Retinal pigment epithelial cell (primary cell): ENCODE measurements at regions not wholly inside any gene's neighbourhood (a gene's known extent, or its start where the extent isn't known, plus 50 kb on each side); places are given as distances from the start of the nearest gene placed in this dataset.

Experiments used
- DNase-seq: peaks from one replicate; pipeline ENCODE4 v3.0.0-alpha.2; 2010; ENCODE audit warnings: low read depth
- H3K4me3 ChIP-seq: 2 replicates; pipeline ENCODE4 v1.5.1; 2011; ENCODE audit warnings: mild to moderate bottlenecking, low read length, control low read depth, moderate library complexity
- TF ChIP-seq, protein P1 (sequence below): conservative IDR thresholded peaks from 2 replicates; pipeline ENCODE4 v1.5.1; 2011; ENCODE audit warnings: low read depth, low read length, control low read depth, inconsistent platforms

DNA sequence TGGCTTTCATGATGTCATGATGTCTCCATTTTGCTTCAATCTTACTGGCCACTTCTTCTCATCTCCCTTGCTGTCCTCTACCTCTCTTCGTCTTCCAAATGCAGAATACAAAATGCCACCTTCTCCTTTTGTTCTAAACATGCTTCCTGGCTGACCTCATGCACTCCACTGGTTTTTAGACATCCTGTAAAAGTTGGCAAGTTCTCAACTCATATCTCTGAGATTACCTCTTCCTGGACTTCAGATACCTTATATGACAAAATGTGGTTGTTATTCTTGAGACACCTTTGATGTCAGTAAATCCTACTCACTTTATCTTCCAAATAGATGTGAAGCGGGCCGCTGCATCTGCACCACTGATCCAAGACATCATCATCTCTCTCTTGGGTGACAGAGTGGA lies 212.7 kb upstream of the FOXA2 start:
- no peak for DNase-seq
- H3K4me3 ChIP-seq = no peak overlapping the region
- TF ChIP-seq, protein P1, sequence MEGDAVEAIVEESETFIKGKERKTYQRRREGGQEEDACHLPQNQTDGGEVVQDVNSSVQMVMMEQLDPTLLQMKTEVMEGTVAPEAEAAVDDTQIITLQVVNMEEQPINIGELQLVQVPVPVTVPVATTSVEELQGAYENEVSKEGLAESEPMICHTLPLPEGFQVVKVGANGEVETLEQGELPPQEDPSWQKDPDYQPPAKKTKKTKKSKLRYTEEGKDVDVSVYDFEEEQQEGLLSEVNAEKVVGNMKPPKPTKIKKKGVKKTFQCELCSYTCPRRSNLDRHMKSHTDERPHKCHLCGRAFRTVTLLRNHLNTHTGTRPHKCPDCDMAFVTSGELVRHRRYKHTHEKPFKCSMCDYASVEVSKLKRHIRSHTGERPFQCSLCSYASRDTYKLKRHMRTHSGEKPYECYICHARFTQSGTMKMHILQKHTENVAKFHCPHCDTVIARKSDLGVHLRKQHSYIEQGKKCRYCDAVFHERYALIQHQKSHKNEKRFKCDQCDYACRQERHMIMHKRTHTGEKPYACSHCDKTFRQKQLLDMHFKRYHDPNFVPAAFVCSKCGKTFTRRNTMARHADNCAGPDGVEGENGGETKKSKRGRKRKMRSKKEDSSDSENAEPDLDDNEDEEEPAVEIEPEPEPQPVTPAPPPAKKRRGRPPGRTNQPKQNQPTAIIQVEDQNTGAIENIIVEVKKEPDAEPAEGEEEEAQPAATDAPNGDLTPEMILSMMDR = no peak

DNA sequence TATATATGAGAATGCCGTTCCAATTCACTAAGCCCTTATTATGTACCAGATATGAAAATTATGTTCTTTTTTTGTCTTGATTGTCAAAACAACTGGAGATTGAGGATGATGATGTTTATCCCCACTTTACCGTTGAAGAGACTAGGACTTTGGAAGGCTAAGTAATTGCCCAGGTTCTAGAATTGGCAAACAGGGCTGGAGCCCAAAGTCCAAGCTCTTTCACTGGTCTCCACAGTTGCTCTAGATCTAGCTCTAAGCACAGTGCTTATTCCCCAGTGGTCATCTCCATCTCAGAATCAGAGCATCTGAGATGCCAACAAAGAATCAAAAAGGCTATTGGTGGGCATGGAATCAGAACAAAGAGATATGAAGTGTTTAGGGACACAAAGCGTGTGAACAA lies 215.3 kb upstream of the FOXA2 start:
- no peak overlapping the region for H3K4me3 ChIP-seq
- DNase-seq = no peak
- TF ChIP-seq, protein P1 = no peak

DNA sequence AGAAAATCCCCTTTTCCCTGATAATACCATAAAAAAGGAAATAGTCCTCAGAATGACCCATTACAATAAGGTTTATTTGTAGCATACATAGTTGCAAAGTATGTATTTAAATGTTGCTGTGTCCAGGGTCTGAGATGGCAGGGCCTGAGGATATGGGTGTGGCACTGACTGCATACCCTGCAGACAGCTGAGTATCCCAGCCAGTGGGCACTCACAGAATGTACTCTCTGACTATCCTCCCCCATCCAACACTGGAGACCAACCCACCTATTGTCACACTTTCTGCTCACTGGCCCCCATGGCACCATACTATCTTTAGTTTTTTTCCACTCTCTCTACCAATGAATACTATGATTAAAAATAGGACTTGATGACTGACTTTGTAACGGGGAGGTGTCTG lies 215.8 kb upstream of the FOXA2 start:
- no peak overlapping the region for H3K4me3 ChIP-seq
- TF ChIP-seq, protein P1 = no peak
- no peak for DNase-seq

DNA sequence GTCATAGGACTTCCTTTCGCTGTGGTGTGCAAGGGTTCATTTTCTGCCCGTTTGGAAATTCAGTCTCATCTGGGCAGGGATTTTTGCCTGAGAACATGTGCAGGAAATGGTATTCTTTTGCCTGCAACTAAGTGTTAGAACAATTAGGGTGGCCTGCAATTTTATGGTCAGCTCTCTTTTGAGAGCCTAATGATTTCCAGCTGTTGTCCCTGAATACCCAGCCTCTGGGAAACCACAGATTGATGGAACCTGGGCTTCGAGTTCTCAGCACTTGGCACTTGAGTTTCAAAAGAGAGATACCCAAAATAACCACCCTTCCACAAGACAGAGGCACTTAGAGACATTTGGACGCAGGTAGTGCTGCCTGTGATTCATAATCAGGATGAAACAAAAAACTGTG lies 217.2 kb upstream of the FOXA2 start:
- TF ChIP-seq, protein P1 = no peak
- DNase-seq = no peak
- H3K4me3 ChIP-seq = no peak overlapping the region

DNA sequence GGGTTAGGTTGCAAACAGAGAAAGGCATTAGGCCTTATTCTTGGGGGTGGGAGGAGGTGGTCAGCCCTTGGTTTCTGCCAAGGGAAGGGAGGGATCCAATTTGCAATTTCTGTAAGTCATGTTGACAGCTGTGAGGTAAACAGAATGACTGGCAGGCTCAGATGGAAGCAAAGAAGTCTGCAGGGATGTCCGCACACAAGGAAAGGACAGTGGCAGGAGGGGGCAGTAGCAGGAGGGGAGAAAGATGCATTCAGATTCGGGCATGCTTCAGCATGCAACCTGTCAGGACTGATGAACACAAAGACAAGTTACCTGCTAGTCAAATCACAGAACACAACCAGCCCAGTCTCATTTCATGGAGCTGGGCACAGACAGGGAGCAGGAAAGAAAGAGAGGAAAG lies 217.9 kb upstream of the FOXA2 start:
- no peak for DNase-seq
- TF ChIP-seq, protein P1 = no peak
- no peak overlapping the region for H3K4me3 ChIP-seq

DNA sequence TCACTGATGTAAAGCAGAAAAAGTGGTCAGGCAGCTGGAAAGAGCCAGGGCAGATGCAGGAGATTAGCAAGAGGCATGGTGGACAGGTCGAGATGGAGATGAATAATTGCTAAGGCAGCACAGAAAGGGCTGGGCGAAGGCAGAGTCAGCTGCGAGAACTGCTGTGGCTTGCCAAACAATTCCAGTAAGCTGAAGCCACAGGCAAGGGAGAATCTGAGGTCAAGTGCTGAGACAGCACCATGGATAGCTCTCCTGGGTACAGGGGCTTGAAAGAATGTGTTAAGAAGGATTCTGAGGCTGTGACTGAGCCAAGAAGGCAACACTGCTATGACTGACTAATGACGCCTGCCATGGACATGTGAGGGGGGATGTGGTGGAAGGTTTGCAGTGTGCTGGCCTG lies 220.8 kb upstream of the FOXA2 start:
- no peak overlapping the region for H3K4me3 ChIP-seq
- peak; percentile 55 for DNase-seq
- TF ChIP-seq, protein P1 = no peak

DNA sequence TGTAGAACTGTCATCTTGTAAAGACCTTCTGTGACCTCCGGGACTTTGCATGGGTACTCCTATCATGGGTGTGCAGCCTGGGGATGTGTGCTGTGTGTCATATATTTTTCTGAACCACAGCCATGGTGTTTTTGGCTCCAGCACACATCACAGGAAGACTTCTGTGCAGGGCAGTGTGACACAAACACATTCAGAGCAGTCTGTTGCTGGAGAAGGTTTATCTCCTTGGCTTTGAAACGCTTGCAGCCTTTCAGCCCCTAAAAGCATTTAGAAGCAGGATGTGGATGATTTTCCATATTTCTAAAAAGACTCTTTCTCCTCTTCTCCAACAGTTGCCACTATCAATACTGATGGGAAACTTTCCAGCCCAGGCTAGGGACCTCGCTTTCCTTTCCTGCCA lies 221.6 kb upstream of the FOXA2 start:
- H3K4me3 ChIP-seq = no peak overlapping the region
- DNase-seq = no peak
- TF ChIP-seq, protein P1 = no peak
